Astrocyte (in vitro differentiated cells and primary cell): ENCODE measurements at regions not wholly inside any gene's neighbourhood (a gene's known extent, or its start where the extent isn't known, plus 50 kb on each side); places are given as distances from the start of the nearest gene placed in this dataset.

Experiments
- DNase-seq: peaks from one replicate; pipeline ENCODE4 v3.0.0-alpha.2; 2010; ENCODE audit warnings: low read depth
- FAIRE-seq: peaks from 2 replicates; lab custom pipeline; 2011; peaks lifted over from hg19 to GRCh38; lab: Jason Lieb, UNC
- H2AFZ ChIP-seq: 2 replicates; pipeline ENCODE4 v1.6.0; 2012; ENCODE audit warnings: low read depth, low read length, inconsistent platforms
- H3K27ac ChIP-seq: 2 replicates; pipeline ENCODE4 v1.5.1; 2011; ENCODE audit warnings: low read depth, low read length, inconsistent platforms
- H3K27me3 ChIP-seq: 2 replicates; pipeline ENCODE4 v1.6.0; 2011; ENCODE audit warnings: low read length, inconsistent platforms; ENCODE audit not compliant: insufficient read depth
- H3K36me3 ChIP-seq: 2 replicates; pipeline ENCODE4 v1.5.1; 2011; ENCODE audit warnings: low read length, inconsistent platforms; ENCODE audit not compliant: insufficient read depth
- H3K4me1 ChIP-seq: 2 replicates; pipeline ENCODE4 v1.5.1; 2011; ENCODE audit warnings: low read length, inconsistent platforms; ENCODE audit not compliant: insufficient read depth
- H3K4me2 ChIP-seq: 2 replicates; pipeline ENCODE4 v1.6.0; 2012; ENCODE audit warnings: low read length, inconsistent platforms
- H3K4me3 ChIP-seq: 2 replicates; pipeline ENCODE4 v1.5.1; 2011; ENCODE audit warnings: low read depth, mild to moderate bottlenecking, low read length, inconsistent platforms; ENCODE audit not compliant: insufficient read depth
- H3K79me2 ChIP-seq: 2 replicates; pipeline ENCODE4 v1.6.0; 2012; ENCODE audit warnings: mild to moderate bottlenecking, low read length, inconsistent platforms; ENCODE audit not compliant: insufficient read depth
- H3K9ac ChIP-seq: 2 replicates; pipeline ENCODE4 v1.6.0; 2012; ENCODE audit warnings: mild to moderate bottlenecking, low read length, inconsistent platforms
- H3K9me3 ChIP-seq: 2 replicates; pipeline ENCODE4 v1.5.1; 2012; ENCODE audit warnings: low read depth, mild to moderate bottlenecking, low read length, inconsistent platforms; ENCODE audit not compliant: insufficient read depth
- H4K20me1 ChIP-seq: 2 replicates; pipeline ENCODE4 v1.6.0; 2012; ENCODE audit warnings: low read length, inconsistent platforms; ENCODE audit not compliant: insufficient read depth
- H3K27ac Mint-ChIP-seq: one replicate; pipeline ENCODE4 v1.8.0; 2021; ENCODE audit warnings: mild to moderate bottlenecking, mixed read lengths; ENCODE audit not compliant: unreplicated experiment
- H3K27me3 Mint-ChIP-seq: one replicate; pipeline ENCODE4 v1.8.0; 2021; ENCODE audit warnings: low read depth, mixed read lengths; ENCODE audit not compliant: unreplicated experiment
- H3K36me3 Mint-ChIP-seq: one replicate; pipeline ENCODE4 v1.8.0; 2021; ENCODE audit warnings: low read depth, mixed read lengths; ENCODE audit not compliant: unreplicated experiment
- H3K4me1 Mint-ChIP-seq: one replicate; pipeline ENCODE4 v1.8.0; 2021; ENCODE audit warnings: low read depth, mixed read lengths; ENCODE audit not compliant: unreplicated experiment
- H3K4me3 Mint-ChIP-seq: one replicate; pipeline ENCODE4 v1.8.0; 2021; ENCODE audit warnings: mild to moderate bottlenecking, moderate library complexity, mixed read lengths; ENCODE audit not compliant: unreplicated experiment
- H3K9me3 Mint-ChIP-seq: one replicate; pipeline ENCODE4 v1.8.0; 2021; ENCODE audit warnings: mild to moderate bottlenecking, mixed read lengths; ENCODE audit not compliant: unreplicated experiment
- EZH2 ChIP-seq: IDR thresholded peaks from 2 replicates; pipeline ENCODE4 v1.6.1; 2012; ENCODE audit warnings: mild to moderate bottlenecking, low read length, inconsistent platforms; ENCODE audit not compliant: insufficient read depth
- TF ChIP-seq, protein P1 (sequence below): IDR thresholded peaks from 2 replicates; pipeline ENCODE4 v1.5.1; 2011; ENCODE audit warnings: low read depth, mild to moderate bottlenecking, inconsistent platforms, low read length, moderate library complexity; ENCODE audit not compliant: insufficient read depth

DNA sequence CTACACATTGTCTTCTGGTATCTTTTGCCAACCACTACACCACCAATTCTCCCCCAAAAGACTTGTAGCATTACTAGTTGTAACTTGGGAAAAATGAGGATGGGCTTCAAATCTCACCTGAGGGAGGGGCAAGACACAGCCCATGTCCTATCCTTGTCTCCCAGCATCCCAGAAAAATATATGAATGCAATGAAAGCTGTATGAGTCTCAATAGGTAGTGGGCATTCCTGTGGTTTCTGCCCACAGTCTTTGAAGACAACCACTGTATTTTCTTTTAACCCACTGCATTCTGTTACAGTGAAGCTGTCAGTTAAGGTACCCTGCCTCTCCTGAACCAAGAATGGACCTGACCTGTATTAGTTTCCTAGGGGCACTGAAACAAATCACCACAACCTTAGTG, 336.2 kb upstream of the TMPO start:
- Histone ChIP-seq H3K36me3 (no peaks in the 10 kb centered on the region), H3K9me3 (no peaks in the 10 kb centered on the region), H3K4me1 (no peaks in the 10 kb centered on the region), H3K4me2 (no peak overlapping the region), H2AFZ (no peak overlapping the region), H3K27me3 (no peaks in the 10 kb centered on the region), H3K79me2 (no peaks in the 10 kb centered on the region), H3K9ac (no peak overlapping the region), H3K4me3 (no peak overlapping the region), H4K20me1 (no peaks in the 10 kb centered on the region), H3K27ac (no peak overlapping the region)
- H3K4me3 Mint-ChIP-seq = no peak overlapping the region
- H3K4me1 Mint-ChIP-seq = peaks cover 8% of the 10 kb centered on the region
- no peak for FAIRE-seq
- peaks cover 10% of the 10 kb centered on the region for H3K27me3 Mint-ChIP-seq
- no peak for TF ChIP-seq EZH2
- TF ChIP-seq, protein P1, sequence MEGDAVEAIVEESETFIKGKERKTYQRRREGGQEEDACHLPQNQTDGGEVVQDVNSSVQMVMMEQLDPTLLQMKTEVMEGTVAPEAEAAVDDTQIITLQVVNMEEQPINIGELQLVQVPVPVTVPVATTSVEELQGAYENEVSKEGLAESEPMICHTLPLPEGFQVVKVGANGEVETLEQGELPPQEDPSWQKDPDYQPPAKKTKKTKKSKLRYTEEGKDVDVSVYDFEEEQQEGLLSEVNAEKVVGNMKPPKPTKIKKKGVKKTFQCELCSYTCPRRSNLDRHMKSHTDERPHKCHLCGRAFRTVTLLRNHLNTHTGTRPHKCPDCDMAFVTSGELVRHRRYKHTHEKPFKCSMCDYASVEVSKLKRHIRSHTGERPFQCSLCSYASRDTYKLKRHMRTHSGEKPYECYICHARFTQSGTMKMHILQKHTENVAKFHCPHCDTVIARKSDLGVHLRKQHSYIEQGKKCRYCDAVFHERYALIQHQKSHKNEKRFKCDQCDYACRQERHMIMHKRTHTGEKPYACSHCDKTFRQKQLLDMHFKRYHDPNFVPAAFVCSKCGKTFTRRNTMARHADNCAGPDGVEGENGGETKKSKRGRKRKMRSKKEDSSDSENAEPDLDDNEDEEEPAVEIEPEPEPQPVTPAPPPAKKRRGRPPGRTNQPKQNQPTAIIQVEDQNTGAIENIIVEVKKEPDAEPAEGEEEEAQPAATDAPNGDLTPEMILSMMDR = no peak
- no peak overlapping the region for H3K27ac Mint-ChIP-seq
- DNase-seq = no peak
- H3K9me3 Mint-ChIP-seq = peaks cover 7% of the 10 kb centered on the region
- no peaks in the 10 kb centered on the region for H3K36me3 Mint-ChIP-seq

DNA sequence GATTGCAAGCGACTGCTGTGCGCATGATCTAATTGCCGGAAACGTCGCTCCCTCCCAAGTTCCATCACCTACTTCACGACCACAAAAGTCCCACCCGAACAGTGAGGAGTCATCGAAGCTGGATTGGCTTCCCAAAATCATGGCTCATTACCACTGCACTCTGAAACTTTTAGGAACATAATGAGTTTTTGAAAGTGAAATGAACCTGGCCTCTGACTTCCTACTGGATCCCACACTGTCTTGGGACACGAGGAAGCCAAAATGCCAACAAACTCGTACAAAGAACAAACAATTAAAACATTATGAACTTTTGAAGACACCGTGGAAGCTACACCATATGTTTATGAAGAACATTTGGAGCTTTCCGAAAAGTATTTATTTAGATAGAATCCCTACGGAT, 334.8 kb upstream of the TMPO start:
- no peaks in the 10 kb centered on the region for H3K4me1 ChIP-seq
- H3K27me3 ChIP-seq = no peaks in the 10 kb centered on the region
- no peak overlapping the region for H2AFZ ChIP-seq
- no peak overlapping the region for H3K4me3 Mint-ChIP-seq
- peaks cover 11% of the 10 kb centered on the region for H3K4me1 Mint-ChIP-seq
- H3K4me2 ChIP-seq = no peak overlapping the region
- no peak overlapping the region for H3K4me3 ChIP-seq
- peaks cover 4% of the 10 kb centered on the region for H3K9me3 Mint-ChIP-seq
- no peak overlapping the region for H3K27ac ChIP-seq
- TF ChIP-seq, protein P1 = no peak
- TF ChIP-seq EZH2 = no peak
- H3K36me3 Mint-ChIP-seq = no peaks in the 10 kb centered on the region
- no peak for DNase-seq
- H3K36me3 ChIP-seq = no peaks in the 10 kb centered on the region
- no peak overlapping the region for H3K9ac ChIP-seq
- no peaks in the 10 kb centered on the region for H3K79me2 ChIP-seq
- no peaks in the 10 kb centered on the region for H4K20me1 ChIP-seq
- H3K27ac Mint-ChIP-seq = no peak overlapping the region
- no peak for FAIRE-seq
- H3K9me3 ChIP-seq = no peaks in the 10 kb centered on the region
- peaks cover 10% of the 10 kb centered on the region for H3K27me3 Mint-ChIP-seq

DNA sequence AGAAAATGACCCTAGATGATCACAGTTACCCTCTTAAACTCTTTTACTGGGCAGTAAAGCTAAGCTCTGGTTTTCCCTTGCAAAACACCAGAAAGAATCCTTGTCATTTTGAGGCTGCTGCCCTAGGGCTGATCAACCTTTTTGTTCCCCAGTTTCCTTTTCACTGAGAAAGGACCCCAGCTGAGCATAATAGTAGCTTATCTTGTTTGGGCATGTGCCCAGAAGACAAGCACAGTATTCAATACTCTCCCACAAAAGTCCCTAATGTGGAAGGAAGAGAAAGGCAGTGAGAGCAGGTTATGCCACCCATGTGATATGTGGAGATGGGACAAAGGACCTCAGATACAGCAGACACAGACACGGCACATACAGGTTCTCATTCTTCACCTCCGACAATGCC, 332.6 kb upstream of the TMPO start:
- DNase-seq (no peak), FAIRE-seq (no peak)
- Histone ChIP-seq H3K9me3 (no peaks in the 10 kb centered on the region), H3K27ac (no peak overlapping the region), H3K79me2 (no peaks in the 10 kb centered on the region), H3K4me2 (no peak overlapping the region), H3K36me3 (no peaks in the 10 kb centered on the region), H3K9ac (no peak overlapping the region), H2AFZ (no peak overlapping the region), H3K4me3 (no peak overlapping the region), H3K4me1 (no peaks in the 10 kb centered on the region), H4K20me1 (no peaks in the 10 kb centered on the region), H3K27me3 (no peaks in the 10 kb centered on the region)
- H3K4me1 Mint-ChIP-seq = peaks cover 17% of the 10 kb centered on the region
- H3K9me3 Mint-ChIP-seq = peaks cover 4% of the 10 kb centered on the region
- H3K36me3 Mint-ChIP-seq = no peaks in the 10 kb centered on the region
- TF ChIP-seq, protein P1 = no peak
- TF ChIP-seq EZH2 = no peak
- no peak overlapping the region for H3K27ac Mint-ChIP-seq
- H3K27me3 Mint-ChIP-seq = peaks cover 6% of the 10 kb centered on the region
- H3K4me3 Mint-ChIP-seq = no peak overlapping the region
